Calu3 (cell line): ENCODE measurements at regions not wholly inside any gene's neighbourhood (a gene's known extent, or its start where the extent isn't known, plus 50 kb on each side); places are given as distances from the start of the nearest gene placed in this dataset.

ENCODE experiments used
- BruUV-seq: library from RNA; stranded (reverse); fragments of 400-500 nt; replicated peaks from 2 replicates; lab custom pipeline; 2021; lab: Mats Ljungman, UMichigan
- CTCF ChIA-PET: fragments of 300-600 bp; sonication (Branson Sonifier 250); formaldehyde crosslinking; loops from one replicate; lab custom pipeline; 2022; ENCODE audit warnings: antibody characterized with exemption; lab: Charles Lee
- DNase-seq: peaks from one replicate; pipeline ENCODE4 v3.0.0; 2022
- H3K27ac Mint-ChIP-seq: one replicate; pipeline ENCODE4 v1.8.0; 2022; ENCODE audit warnings: mixed read lengths; ENCODE audit not compliant: unreplicated experiment
- H3K27me3 Mint-ChIP-seq: one replicate; pipeline ENCODE4 v1.8.0; 2022; ENCODE audit warnings: mixed read lengths; ENCODE audit not compliant: unreplicated experiment
- H3K36me3 Mint-ChIP-seq: one replicate; pipeline ENCODE4 v1.8.0; 2022; ENCODE audit warnings: mild to moderate bottlenecking, moderate library complexity, mixed read lengths; ENCODE audit not compliant: insufficient read depth, unreplicated experiment
- H3K4me1 Mint-ChIP-seq: one replicate; pipeline ENCODE4 v1.8.0; 2022; ENCODE audit warnings: mild to moderate bottlenecking, low read depth, mixed read lengths; ENCODE audit not compliant: unreplicated experiment
- H3K4me3 Mint-ChIP-seq: one replicate; pipeline ENCODE4 v1.8.0; 2022; ENCODE audit warnings: mild to moderate bottlenecking, low read depth, moderate library complexity, mixed read lengths; ENCODE audit not compliant: unreplicated experiment
- H3K9me3 Mint-ChIP-seq: one replicate; pipeline ENCODE4 v1.8.0; 2022; ENCODE audit warnings: low read depth, mixed read lengths; ENCODE audit not compliant: unreplicated experiment
- CTCF ChIP-seq: fragments of 200-600 bp; IDR thresholded peaks from one replicate; pipeline ENCODE4 v1.8.0; 2022; ENCODE audit warnings: antibody characterized with exemption; ENCODE audit not compliant: unreplicated experiment
- intact Hi-C: fragments of 100-400 bp; cut with micrococcal nuclease; formaldehyde crosslinking; loops from one replicate; pipeline ENCODE4 v1.10.0; 2022; ENCODE audit not compliant: unreplicated experiment

- no peaks in the 10 kb centered on the region for H3K27me3 Mint-ChIP-seq
- no peak overlapping the region for H3K4me3 Mint-ChIP-seq
- intact Hi-C loops: no loop called here
- H3K36me3 Mint-ChIP-seq: no peaks in the 10 kb centered on the region
- DNase-seq: no peak
- TF ChIP-seq CTCF: no peak
- no peak overlapping the region for H3K27ac Mint-ChIP-seq
- no TSS peak for BruUV-seq
- H3K9me3 Mint-ChIP-seq: peaks cover 8% of the 10 kb centered on the region
- CTCF ChIA-PET: interaction anchor here (1.3 kb wide), 1 partner anchor 307 kb away, joined by 3 read pairs; no protein-coding TSS in a partner anchor
- H3K4me1 Mint-ChIP-seq: peaks cover 19% of the 10 kb centered on the region
Measured at GRCh38 chr7:16123117-16123770, 298.1 kb downstream of the CRPPA start.

GRCh38 chr7:16121876-16122390 is 299.4 kb downstream of the CRPPA start:
- BruUV-seq: no TSS peak
- peaks cover 26% of the 10 kb centered on the region for H3K4me1 Mint-ChIP-seq
- H3K9me3 Mint-ChIP-seq: peaks cover 15% of the 10 kb centered on the region
- CTCF ChIA-PET: no interaction called here
- TF ChIP-seq CTCF: no peak
- intact Hi-C loops: no loop called here
- no peaks in the 10 kb centered on the region for H3K27me3 Mint-ChIP-seq
- no peak for DNase-seq
- H3K4me3 Mint-ChIP-seq: no peak overlapping the region
- H3K36me3 Mint-ChIP-seq: no peaks in the 10 kb centered on the region
- H3K27ac Mint-ChIP-seq: no peak overlapping the region

GRCh38 chr7:16115374-16115773 is 306.0 kb downstream of the CRPPA start:
- no peak for DNase-seq
- no TSS peak for BruUV-seq
- TF ChIP-seq CTCF: no peak
- intact Hi-C loops: no loop called here
- Mint-ChIP-seq H3K4me3 (no peak overlapping the region), H3K27me3 (no peaks in the 10 kb centered on the region), H3K9me3 (peaks cover 21% of the 10 kb centered on the region), H3K36me3 (peaks cover 5% of the 10 kb centered on the region), H3K27ac (no peak overlapping the region), H3K4me1 (peaks cover 26% of the 10 kb centered on the region)
- CTCF ChIA-PET: interaction anchor here (1.1 kb wide), 1 partner anchor 449 kb away, joined by 8 read pairs; no protein-coding TSS in a partner anchor

- BruUV-seq: no TSS peak
- peak overlapping the region; percentile 21 for H3K27ac Mint-ChIP-seq
- TF ChIP-seq CTCF: peak; percentile 71
- peak; percentile 34 for DNase-seq
- no peaks in the 10 kb centered on the region for H3K27me3 Mint-ChIP-seq
- no peak overlapping the region for H3K4me3 Mint-ChIP-seq
- CTCF ChIA-PET: no interaction called here
- H3K9me3 Mint-ChIP-seq: peaks cover 23% of the 10 kb centered on the region
- peaks cover 24% of the 10 kb centered on the region for H3K4me1 Mint-ChIP-seq
- intact Hi-C loops: loop anchor here (1.0 to 5.0 kb wide), 3 partner anchors 318 to 573 kb away; no protein-coding TSS in a partner anchor
- peaks cover 5% of the 10 kb centered on the region for H3K36me3 Mint-ChIP-seq
Measured at GRCh38 chr7:16114633-16115032, 306.7 kb downstream of the CRPPA start.
